Ovary (tissue), 7 donors: ENCODE measurements at regions not wholly inside any gene's neighbourhood (a gene's known extent, or its start where the extent isn't known, plus 50 kb on each side); places are given as distances from the start of the nearest gene placed in this dataset.
A peak's percentile ranks its signal among the peaks of the same experiment; 100 is the strongest.

ENCODE experiments used
- DNase-seq, 5 donors: peaks; one replicate each; pipeline ENCODE4 v3.0.0-alpha.2; 2019 to 2020
- H3K27ac ChIP-seq, 2 donors: fragments of 200-600 bp; one replicate each; pipeline versions ENCODE4 v1.5.1 to v1.8.0; 2019 to 2022
- H3K27me3 ChIP-seq: fragments of 200-600 bp; one replicate; pipeline ENCODE4 v1.8.0; 2022
- H3K36me3 ChIP-seq: fragments of 200-600 bp; sonication (generic); one replicate; pipeline ENCODE4 v1.5.1; 2019
- H3K4me1 ChIP-seq: one replicate; pipeline ENCODE4 v1.8.1; 2013; ENCODE audit warnings: mild to moderate bottlenecking, moderate library complexity; ENCODE audit not compliant: insufficient read depth
- H3K4me3 ChIP-seq: fragments of 200-600 bp; sonication (generic); one replicate; pipeline ENCODE4 v1.5.1; 2017
- H3K9me3 ChIP-seq, 2 donors: fragments of 200-600 bp in 1 of 2; sonication (generic) in 1 of 2; one replicate each; pipeline versions ENCODE4 v1.5.1 to v1.8.1; 2013 to 2019; ENCODE audit warnings: mild to moderate bottlenecking in 1 of 2, moderate library complexity in 1 of 2
- EP300 ChIP-seq: sonication (generic); formaldehyde crosslinking; IDR thresholded peaks from one replicate; pipeline ENCODE4 v1.6.1; 2017; ENCODE audit warnings: antibody characterized with exemption
- POLR2A ChIP-seq: fragments of 450-650 bp; IDR thresholded peaks from one replicate; pipeline ENCODE4 v1.6.1; 2017; ENCODE audit warnings: antibody characterized with exemption, mild to moderate bottlenecking, moderate library complexity
- WGBS, 3 donors: extraction: QIAGEN DNeasy Blood & Tissue Kit in 1 of 3; methylation state at CpG; one replicate each; pipeline versions ENCODE4 v1.1.5 to v1.1.7; 2013 to 2017; 5-methylcytosine and 5-hydroxymethylcytosine counted together
- intact Hi-C, 4 donors: fragments of 100-400 bp; cut with DNase I; formaldehyde crosslinking; loops; one replicate each; pipeline versions ENCODE4 v1.11.0 to v1.15.1; 2022 to 2023
- TF ChIP-seq, protein P1 (sequence below), 3 donors: fragments of 450-650 bp in 2 of 3; fragments of 200-600 bp in 1 of 3; IDR thresholded peaks; one replicate each; pipeline versions ENCODE4 v1.5.1 to v1.8.0; 2016 to 2022; ENCODE audit warnings: antibody characterized with exemption in 3 of 3, mild to moderate bottlenecking in 1 of 3
- donor health status: DM: no; HTN: no; CAD: no; lungs with moderate emphysema.
- donor health status: DM: no; HTN: no; CAD: no.
- donor health status: Bipolar disorder and iron deficiency.
- donor health status: DM: no; HTN: no; CAD: no.
- donor health status: DM: yes; HTN: yes; CAD: no.

DNA sequence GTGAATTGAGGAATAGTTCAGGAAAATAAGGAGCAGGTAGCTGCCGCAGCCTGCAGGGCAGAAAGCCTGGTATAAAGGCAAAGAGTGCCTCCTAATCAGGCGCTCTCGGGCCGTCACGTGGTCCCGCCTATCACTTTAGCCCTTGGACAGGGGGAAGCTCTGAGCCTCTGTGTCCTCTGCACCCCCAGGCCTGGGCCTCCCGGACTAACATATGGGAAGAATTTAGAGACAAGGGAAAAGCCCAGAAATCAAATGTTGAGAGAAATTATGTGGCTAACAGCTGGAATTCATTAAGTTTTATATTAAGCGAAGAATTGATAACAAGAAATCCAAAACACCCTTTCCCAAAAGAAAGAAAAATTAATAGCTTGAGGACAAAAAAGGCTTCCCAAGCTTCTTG is 417.7 kb downstream of the ATP23 start:
- TF ChIP-seq POLR2A (no peak), EP300 (no peak)
- TF ChIP-seq, protein P1, sequence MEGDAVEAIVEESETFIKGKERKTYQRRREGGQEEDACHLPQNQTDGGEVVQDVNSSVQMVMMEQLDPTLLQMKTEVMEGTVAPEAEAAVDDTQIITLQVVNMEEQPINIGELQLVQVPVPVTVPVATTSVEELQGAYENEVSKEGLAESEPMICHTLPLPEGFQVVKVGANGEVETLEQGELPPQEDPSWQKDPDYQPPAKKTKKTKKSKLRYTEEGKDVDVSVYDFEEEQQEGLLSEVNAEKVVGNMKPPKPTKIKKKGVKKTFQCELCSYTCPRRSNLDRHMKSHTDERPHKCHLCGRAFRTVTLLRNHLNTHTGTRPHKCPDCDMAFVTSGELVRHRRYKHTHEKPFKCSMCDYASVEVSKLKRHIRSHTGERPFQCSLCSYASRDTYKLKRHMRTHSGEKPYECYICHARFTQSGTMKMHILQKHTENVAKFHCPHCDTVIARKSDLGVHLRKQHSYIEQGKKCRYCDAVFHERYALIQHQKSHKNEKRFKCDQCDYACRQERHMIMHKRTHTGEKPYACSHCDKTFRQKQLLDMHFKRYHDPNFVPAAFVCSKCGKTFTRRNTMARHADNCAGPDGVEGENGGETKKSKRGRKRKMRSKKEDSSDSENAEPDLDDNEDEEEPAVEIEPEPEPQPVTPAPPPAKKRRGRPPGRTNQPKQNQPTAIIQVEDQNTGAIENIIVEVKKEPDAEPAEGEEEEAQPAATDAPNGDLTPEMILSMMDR (IDR thresholded peaks at IDR 0.05) = no peak
- intact Hi-C loops = no loop called here
- Histone ChIP-seq H3K27me3 (no peaks in the 10 kb centered on the region), H3K4me3 (no peak overlapping the region), H3K9me3 (no peaks in the 10 kb centered on the region), H3K36me3 (no peaks in the 10 kb centered on the region), H3K27ac (no peak overlapping the region), H3K4me1 (peaks cover 7% of the 10 kb centered on the region)
- 2 to 9% (median 9%) methylated on average over 8 of the region's 8 CpGs for WGBS, 3 donors
- peak; percentile 18 to 53 (median 25) for DNase-seq

DNA sequence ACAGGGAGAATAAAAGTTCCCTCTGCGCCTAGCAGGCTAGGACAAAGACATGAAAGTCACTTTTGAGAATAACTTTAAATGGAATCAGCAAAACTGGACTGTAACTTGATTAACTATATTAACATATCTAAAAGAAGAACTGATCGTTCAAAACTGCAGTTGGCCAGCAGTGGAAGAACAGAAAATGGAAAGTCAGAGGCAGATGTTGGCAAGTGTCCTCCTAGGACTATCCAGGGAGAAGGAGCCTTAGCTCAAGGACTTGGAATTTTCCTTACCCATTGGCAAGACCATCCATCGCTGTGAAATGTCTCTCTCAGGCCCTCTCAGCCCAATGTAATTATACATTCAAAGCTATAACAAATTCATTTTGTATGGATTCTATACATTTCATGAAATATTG is 419.7 kb downstream of the ATP23 start:
- H3K36me3 ChIP-seq = no peaks in the 10 kb centered on the region
- no peaks in the 10 kb centered on the region for H3K9me3 ChIP-seq
- no peak for DNase-seq
- peaks cover 7% of the 10 kb centered on the region for H3K4me1 ChIP-seq
- H3K4me3 ChIP-seq = no peak overlapping the region
- no peaks in the 10 kb centered on the region for H3K27me3 ChIP-seq
- WGBS, 3 donors = 68 to 79% (median 71%) methylated on average over 3 of the region's 3 CpGs
- intact Hi-C loops = no loop called here
- TF ChIP-seq, protein P1 (IDR thresholded peaks at IDR 0.05) = no peak
- TF ChIP-seq POLR2A (no peak), EP300 (no peak)
- no peak overlapping the region for H3K27ac ChIP-seq

DNA sequence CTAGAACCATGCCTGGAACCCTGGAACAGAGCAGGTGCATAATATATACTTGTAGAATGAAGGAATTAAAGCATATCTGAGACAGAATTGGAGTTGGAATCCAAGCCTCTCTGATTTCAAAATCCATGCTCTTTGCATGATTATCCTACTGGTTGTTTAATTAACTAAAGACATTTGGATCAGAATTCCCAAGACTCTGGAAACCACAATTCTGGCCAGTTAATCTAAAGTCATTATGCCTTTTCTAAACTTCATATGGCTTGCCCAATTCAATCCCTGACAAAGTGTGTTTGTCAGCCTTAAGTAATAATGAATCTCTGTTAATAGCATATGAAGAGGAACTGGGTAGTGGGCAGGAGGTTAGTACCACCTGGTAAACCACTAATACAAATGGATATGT is 422.6 kb downstream of the ATP23 start:
- H3K4me3 ChIP-seq = no peak overlapping the region
- H3K27ac ChIP-seq = no peak overlapping the region
- no peaks in the 10 kb centered on the region for H3K27me3 ChIP-seq
- intact Hi-C loops = no loop called here
- no peak for TF ChIP-seq EP300
- TF ChIP-seq, protein P1 (IDR thresholded peaks at IDR 0.05) = no peak
- TF ChIP-seq POLR2A = no peak
- no peaks in the 10 kb centered on the region for H3K36me3 ChIP-seq
- H3K9me3 ChIP-seq = no peaks in the 10 kb centered on the region
- no peaks in the 10 kb centered on the region for H3K4me1 ChIP-seq
- DNase-seq = no peak

DNA sequence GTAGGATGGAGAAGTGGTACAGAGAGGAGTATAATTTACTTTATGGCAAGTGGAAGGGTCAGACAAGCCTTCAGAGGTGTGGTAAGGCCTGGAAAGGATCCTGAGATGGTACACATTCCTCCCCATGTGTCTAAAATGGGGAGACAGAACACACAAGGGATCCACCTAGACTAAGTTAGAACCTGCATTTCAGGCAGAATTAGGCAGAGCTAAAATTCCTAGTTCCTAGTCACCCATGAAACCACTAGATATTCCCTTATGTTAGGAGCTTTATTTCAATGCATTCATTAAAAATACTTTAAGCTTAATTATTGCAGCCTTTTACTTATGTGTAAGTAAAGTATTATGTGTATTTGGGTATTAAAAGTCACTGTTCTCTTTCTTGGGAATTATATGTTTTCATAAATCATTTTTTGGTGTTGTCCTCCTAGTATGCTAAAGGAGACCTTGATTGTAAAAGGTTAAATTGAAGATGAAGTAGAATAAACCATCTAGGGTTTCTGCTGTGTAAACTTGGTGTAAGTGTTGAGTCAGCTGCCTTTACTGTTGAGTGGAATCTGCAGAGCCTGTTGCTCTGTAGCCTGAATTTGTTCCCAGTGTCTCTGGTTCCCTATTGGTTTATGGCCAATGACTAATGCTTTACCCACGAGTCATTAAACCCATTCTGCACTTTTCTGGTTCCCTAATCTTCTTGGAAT is 423.2 kb downstream of the ATP23 start:
- no peaks in the 10 kb centered on the region for H3K4me1 ChIP-seq
- 2 to 10% (median 6%) methylated on average over 1 of the region's 1 CpG for WGBS, 3 donors
- H3K27ac ChIP-seq = no peak overlapping the region
- H3K9me3 ChIP-seq = no peaks in the 10 kb centered on the region
- intact Hi-C loops = no loop called here
- no peaks in the 10 kb centered on the region for H3K36me3 ChIP-seq
- TF ChIP-seq POLR2A = no peak
- no peak overlapping the region for H3K4me3 ChIP-seq
- H3K27me3 ChIP-seq = no peaks in the 10 kb centered on the region
- no peak for DNase-seq

DNA sequence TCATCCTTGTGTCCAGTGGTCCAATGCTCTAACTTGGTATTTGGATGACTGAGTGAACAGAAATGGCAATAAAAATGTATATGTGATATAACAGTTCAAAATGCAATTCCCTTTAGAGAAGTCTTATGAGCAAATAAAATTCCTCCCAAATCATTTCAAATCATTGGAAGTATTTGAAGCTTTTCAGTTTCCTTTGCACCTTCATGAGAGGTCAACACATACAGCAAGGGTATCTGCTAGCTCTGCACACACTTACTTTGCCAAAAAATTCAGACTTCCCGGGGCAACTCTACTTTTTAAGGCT is 423.7 kb downstream of the ATP23 start:
- H3K4me1 ChIP-seq = no peaks in the 10 kb centered on the region
- H3K27me3 ChIP-seq = no peaks in the 10 kb centered on the region
- H3K4me3 ChIP-seq = no peak overlapping the region
- 38 to 75% (median 46%) methylated on average over 1 of the region's 1 CpG for WGBS, 3 donors
- H3K36me3 ChIP-seq = no peaks in the 10 kb centered on the region
- H3K27ac ChIP-seq = no peak overlapping the region
- H3K9me3 ChIP-seq = no peaks in the 10 kb centered on the region
- intact Hi-C loops = no loop called here
- DNase-seq = no peak
- TF ChIP-seq, protein P1 (IDR thresholded peaks at IDR 0.05) = no peak
- TF ChIP-seq POLR2A (no peak), EP300 (no peak)
